Mesenchymal stem cell (in vitro differentiated cells and primary cell): ENCODE measurements at regions not wholly inside any gene's neighbourhood (a gene's known extent, or its start where the extent isn't known, plus 50 kb on each side); places are given as distances from the start of the nearest gene placed in this dataset.

ENCODE experiments used
- DNase-seq: peaks from one replicate; pipeline ENCODE4 v3.0.0-alpha.2; 2013
- H2AFZ ChIP-seq: one replicate; pipeline ENCODE4 v1.6.1; 2013; ENCODE audit warnings: low read depth, mild to moderate bottlenecking, control low read depth, inconsistent platforms, low read length, moderate library complexity
- H2AK5ac ChIP-seq: 2 replicates; pipeline ENCODE4 v1.6.1; 2013; ENCODE audit warnings: low read length, moderate library complexity, mild to moderate bottlenecking, inconsistent platforms; ENCODE audit not compliant: severe bottlenecking
- H2BK120ac ChIP-seq: one replicate; pipeline ENCODE4 v1.6.1; 2013; ENCODE audit warnings: low read depth, mild to moderate bottlenecking, inconsistent platforms, low read length, moderate library complexity
- H2BK12ac ChIP-seq, 2 experiments: one replicate each; pipeline ENCODE4 v1.6.1; 2013; ENCODE audit warnings: inconsistent platforms in 2 of 2, low read length in 2 of 2, mild to moderate bottlenecking in 2 of 2, moderate library complexity in 2 of 2, control low read depth in 1 of 2
- H2BK15ac ChIP-seq: one replicate; pipeline ENCODE4 v1.6.1; 2013; ENCODE audit warnings: mild to moderate bottlenecking, low read depth, inconsistent platforms; ENCODE audit not compliant: poor library complexity, severe bottlenecking
- H2BK5ac ChIP-seq: 2 replicates; pipeline ENCODE4 v1.6.1; 2013; ENCODE audit warnings: low read depth, mild to moderate bottlenecking, low read length, control low read depth, inconsistent platforms; ENCODE audit not compliant: poor library complexity, severe bottlenecking
- H3K14ac ChIP-seq, 2 experiments: one replicate each; pipeline ENCODE4 v1.6.1; 2013; ENCODE audit warnings: inconsistent platforms in 2 of 2, low read length in 2 of 2, control low read depth in 1 of 2, mild to moderate bottlenecking in 1 of 2, moderate library complexity in 1 of 2
- H3K18ac ChIP-seq, 2 experiments: one replicate each; pipeline ENCODE4 v1.6.1; 2013; ENCODE audit warnings: inconsistent platforms in 2 of 2, low read length in 2 of 2, control low read depth in 1 of 2, low read depth in 1 of 2, mild to moderate bottlenecking in 1 of 2
- H3K23ac ChIP-seq, 2 experiments: one replicate each; pipeline ENCODE4 v1.6.1; 2013; ENCODE audit warnings: inconsistent platforms in 2 of 2, low read length in 2 of 2, mild to moderate bottlenecking in 2 of 2, moderate library complexity in 2 of 2, control low read depth in 1 of 2
- H3K27ac ChIP-seq: 2 replicates; pipeline ENCODE4 v1.5.1; 2013; ENCODE audit warnings: mild to moderate bottlenecking, moderate library complexity, low read length, control low read depth, inconsistent platforms; ENCODE audit not compliant: poor library complexity, severe bottlenecking
- H3K27me3 ChIP-seq, 2 experiments: 2 replicates each; pipeline versions ENCODE4 v1.6.1 to v1.7.0; 2013; ENCODE audit warnings: low read length in 2 of 2, mild to moderate bottlenecking in 2 of 2, moderate library complexity in 2 of 2, control low read depth in 1 of 2, inconsistent platforms in 1 of 2; ENCODE audit not compliant: control insufficient read depth in 1 of 2, insufficient read depth in 1 of 2
- H3K36me3 ChIP-seq, 2 experiments: 2 replicates each; pipeline versions ENCODE4 v1.6.1 to v1.7.0; 2013; ENCODE audit warnings: low read length in 2 of 2, control low read depth in 1 of 2, inconsistent platforms in 1 of 2, low read depth in 1 of 2, mild to moderate bottlenecking in 1 of 2; ENCODE audit not compliant: insufficient read depth in 2 of 2, control insufficient read depth in 1 of 2
- H3K4ac ChIP-seq, 2 experiments: one replicate each; pipeline ENCODE4 v1.6.1; 2013; ENCODE audit warnings: inconsistent platforms in 2 of 2, low read length in 2 of 2, mild to moderate bottlenecking in 2 of 2, moderate library complexity in 2 of 2, control low read depth in 1 of 2, low read depth in 1 of 2
- H3K4me1 ChIP-seq: 2 replicates; pipeline ENCODE4 v1.6.1; 2013; ENCODE audit warnings: low read depth, low read length, control low read depth; ENCODE audit not compliant: control insufficient read depth, insufficient read depth
- H3K4me2 ChIP-seq: 2 replicates; pipeline ENCODE4 v1.6.1; 2013; ENCODE audit warnings: low read length, mild to moderate bottlenecking, inconsistent platforms; ENCODE audit not compliant: poor library complexity, severe bottlenecking
- H3K4me3 ChIP-seq, 2 experiments: 2 replicates each; pipeline versions ENCODE4 v1.5.1 to v1.7.0; 2013; ENCODE audit warnings: low read length in 2 of 2, mild to moderate bottlenecking in 2 of 2, control low read depth in 1 of 2, low read depth in 1 of 2; ENCODE audit not compliant: insufficient read depth in 1 of 2
- H3K79me1 ChIP-seq: replicated peaks from 2 replicates; pipeline ENCODE4 v1.6.1; 2013; ENCODE audit warnings: mild to moderate bottlenecking, control low read depth, low read length, inconsistent platforms; ENCODE audit not compliant: poor library complexity, severe bottlenecking
- H3K9ac ChIP-seq: 2 replicates; pipeline ENCODE4 v1.7.0; 2013; ENCODE audit warnings: mild to moderate bottlenecking, low read length, moderate library complexity
- H3K9me3 ChIP-seq: 2 replicates; pipeline ENCODE4 v1.7.0; 2013; ENCODE audit warnings: mild to moderate bottlenecking, low read length; ENCODE audit not compliant: control insufficient read depth
- H4K8ac ChIP-seq: one replicate; pipeline ENCODE4 v1.6.1; 2013; ENCODE audit warnings: inconsistent platforms, mild to moderate bottlenecking, low read length, moderate library complexity
- H4K91ac ChIP-seq: one replicate; pipeline ENCODE4 v1.6.1; 2013; ENCODE audit warnings: mild to moderate bottlenecking, low read length, inconsistent platforms
- WGBS: methylation state at CpG from one replicate; pipeline ENCODE4 v1.1.7; 2013; ENCODE audit warnings: mixed read lengths; 5-methylcytosine and 5-hydroxymethylcytosine counted together

DNA sequence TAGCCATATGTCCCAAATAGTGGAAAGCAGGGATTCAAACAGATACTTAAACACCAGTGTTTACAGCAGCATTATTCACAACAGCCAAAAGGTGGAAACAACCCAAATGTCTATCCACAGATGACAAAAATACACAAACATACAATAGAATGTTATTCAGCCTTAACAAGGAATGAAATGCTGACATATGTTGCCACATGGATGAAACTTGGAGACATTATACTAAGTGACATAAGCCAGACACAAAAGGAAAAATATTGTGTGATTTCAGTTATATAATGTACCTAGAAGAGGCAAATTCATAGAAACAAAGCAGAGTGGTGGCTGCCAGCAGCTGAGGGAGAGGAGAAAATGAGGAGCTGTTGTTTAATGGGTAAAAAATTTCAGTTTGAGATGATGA, 533.9 kb upstream of the FZD8 start:
- Histone ChIP-seq H2AFZ (no peak overlapping the region), H3K9me3 (peaks cover 5% of the 10 kb centered on the region), H3K4me1 (peaks cover 5% of the 10 kb centered on the region), H3K14ac (no peak overlapping the region), H2BK120ac (no peak overlapping the region), H3K23ac (no peak overlapping the region), H2BK5ac (no peak overlapping the region), H2BK12ac (no peak overlapping the region), H4K91ac (no peak overlapping the region), H3K4me3 (no peak overlapping the region), H3K36me3 (no peaks in the 10 kb centered on the region), H4K8ac (no peak overlapping the region), H3K27me3 (no peaks in the 10 kb centered on the region), H2AK5ac (no peak overlapping the region), H3K27ac (no peak overlapping the region), H3K4ac (no peak overlapping the region), H2BK15ac (no peak overlapping the region), H3K4me2 (no peak overlapping the region), H3K18ac (no peak overlapping the region), H3K9ac (no peak overlapping the region), H3K79me1 (no peaks in the 10 kb centered on the region)
- DNase-seq, result no peak

DNA sequence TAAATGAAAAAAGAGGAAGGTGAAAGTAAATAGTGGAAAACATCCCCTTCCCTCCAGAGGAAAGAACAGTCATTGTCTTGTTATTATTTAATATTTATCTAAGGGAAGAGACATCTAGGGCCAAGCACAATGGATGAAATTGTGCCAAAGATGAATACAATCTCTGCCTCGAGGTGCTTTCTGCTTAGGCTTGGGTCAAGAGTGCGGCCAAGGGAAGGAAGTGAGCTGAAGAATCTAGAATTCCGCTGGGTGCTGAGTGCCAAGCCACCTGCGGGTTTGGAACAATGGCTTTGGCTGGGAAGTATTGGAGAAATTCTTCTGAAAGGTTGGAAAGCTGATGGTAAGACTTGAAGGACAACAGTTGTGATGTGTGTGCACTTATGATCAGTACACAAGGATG, 531.3 kb upstream of the FZD8 start:
- H3K27ac ChIP-seq, result peak overlapping the region; percentile 12
- peak overlapping the region; percentile 3 to 83 for H3K18ac ChIP-seq
- DNase-seq, result no peak
- H2BK120ac ChIP-seq, result no peak overlapping the region
- H3K4me3 ChIP-seq, result no peak overlapping the region
- H3K79me1 ChIP-seq, result no peaks in the 10 kb centered on the region
- H2AK5ac ChIP-seq, result peak overlapping the region; percentile 21
- no peak overlapping the region for H3K14ac ChIP-seq
- no peaks in the 10 kb centered on the region for H3K36me3 ChIP-seq
- H2BK12ac ChIP-seq, result peak overlapping the region; percentile 46 to 98
- no peak overlapping the region for H3K23ac ChIP-seq
- H4K8ac ChIP-seq, result no peak overlapping the region
- H4K91ac ChIP-seq, result no peak overlapping the region
- H2BK5ac ChIP-seq, result no peak overlapping the region
- peaks cover 4% of the 10 kb centered on the region for H3K4me1 ChIP-seq
- H3K27me3 ChIP-seq, result no peaks in the 10 kb centered on the region
- no peak overlapping the region for H3K4me2 ChIP-seq
- H2BK15ac ChIP-seq, result no peak overlapping the region
- H2AFZ ChIP-seq, result no peak overlapping the region
- no peak overlapping the region for H3K9ac ChIP-seq
- H3K4ac ChIP-seq, result peak overlapping the region in 1 of 2 experiments; percentile 81
- WGBS, result 79% methylated on average over 4 of the region's 4 CpGs
- H3K9me3 ChIP-seq, result no peaks in the 10 kb centered on the region

DNA sequence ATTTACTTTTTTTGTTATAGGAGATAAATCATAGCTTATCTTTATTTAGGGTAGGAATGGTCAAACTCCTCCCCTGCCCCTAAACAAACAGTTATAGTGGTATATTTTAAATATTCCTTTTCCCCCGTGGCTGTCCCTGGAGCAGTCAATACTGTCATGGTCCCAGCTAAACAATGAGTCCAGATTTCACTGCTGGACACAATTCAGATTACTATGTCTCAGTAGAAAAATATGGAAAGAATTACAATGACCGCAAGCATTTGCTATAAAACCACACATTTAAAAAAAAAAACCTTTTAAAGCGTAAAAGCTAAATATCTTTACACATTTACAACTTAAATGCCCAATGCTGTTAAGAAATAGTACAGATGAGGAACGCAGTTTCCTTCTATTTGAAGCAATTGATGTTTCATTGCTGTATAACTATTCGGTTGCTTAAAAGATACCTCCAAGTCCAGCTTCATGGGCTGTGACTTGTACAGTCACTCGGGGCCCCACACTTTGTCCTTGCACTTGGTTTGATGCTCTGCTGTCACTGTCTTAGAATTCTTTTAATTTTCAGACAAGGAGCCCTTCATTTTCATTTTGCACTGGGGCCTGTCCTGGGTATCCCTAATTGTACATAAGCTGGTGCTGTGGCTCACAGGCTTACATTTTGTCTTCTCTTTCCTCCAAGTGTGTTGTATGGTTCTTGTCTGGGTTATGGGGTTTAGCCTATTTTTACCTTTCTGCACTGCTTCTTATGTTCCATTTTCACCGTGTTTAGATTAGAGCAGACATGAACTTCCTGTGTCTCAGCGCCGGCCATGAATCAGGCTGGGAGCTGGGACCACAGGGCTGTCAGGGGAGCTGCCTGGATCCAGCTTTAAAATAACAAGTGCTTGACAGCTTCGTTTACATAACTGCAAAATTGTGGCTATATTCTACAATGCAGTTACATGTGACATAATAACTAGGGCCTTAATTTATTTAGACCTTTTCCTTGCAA, 530.2 kb upstream of the FZD8 start:
- no peaks in the 10 kb centered on the region for H3K9me3 ChIP-seq
- H3K79me1 ChIP-seq, result no peaks in the 10 kb centered on the region
- DNase-seq, result peak; percentile 90
- peak overlapping the region; percentile 21 for H2BK5ac ChIP-seq
- peak overlapping the region; percentile 66 to 85 for H3K18ac ChIP-seq
- no peak overlapping the region for H2AFZ ChIP-seq
- no peak overlapping the region for H2BK15ac ChIP-seq
- H3K27me3 ChIP-seq, result no peaks in the 10 kb centered on the region
- no peak overlapping the region for H4K8ac ChIP-seq
- H3K9ac ChIP-seq, result peak overlapping the region; percentile 75
- peak overlapping the region; percentile 96 for H3K27ac ChIP-seq
- no peak overlapping the region for H4K91ac ChIP-seq
- 3% methylated on average over 7 of the region's 10 CpGs for WGBS
- H3K4ac ChIP-seq, result peak overlapping the region in 1 of 2 experiments; percentile 91
- peaks cover 4% of the 10 kb centered on the region for H3K4me1 ChIP-seq
- H3K36me3 ChIP-seq, result no peaks in the 10 kb centered on the region
- peak overlapping the region; percentile 10 for H3K4me2 ChIP-seq
- no peak overlapping the region for H2AK5ac ChIP-seq
- H3K14ac ChIP-seq, result no peak overlapping the region
- peak overlapping the region; percentile 50 for H2BK120ac ChIP-seq
- peak overlapping the region in 1 of 2 experiments; percentile 20 for H3K4me3 ChIP-seq
- H2BK12ac ChIP-seq, result peak overlapping the region in 1 of 2 experiments; percentile 77
- H3K23ac ChIP-seq, result no peak overlapping the region

DNA sequence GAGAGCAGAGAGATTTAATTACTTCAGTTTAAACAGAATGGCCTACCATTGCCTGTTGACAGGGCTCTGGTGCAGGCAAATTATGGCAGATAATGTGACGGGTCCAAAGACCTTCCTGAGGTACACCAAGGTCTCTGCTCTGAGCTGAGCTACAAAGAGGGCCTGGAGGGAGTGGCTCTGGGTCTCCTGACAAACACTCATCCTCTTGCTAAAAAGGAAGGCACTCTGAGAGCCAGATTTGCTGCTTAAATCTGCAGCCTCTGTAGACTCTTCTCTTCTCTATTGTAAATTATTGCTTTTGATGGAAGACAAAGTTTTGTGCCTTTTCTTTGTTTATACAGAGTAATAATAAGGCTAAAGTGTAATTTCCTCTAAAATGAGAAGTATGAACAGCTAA, 529.5 kb upstream of the FZD8 start:
- H3K79me1 ChIP-seq, result no peaks in the 10 kb centered on the region
- peak overlapping the region; percentile 64 for H3K27ac ChIP-seq
- DNase-seq, result peak; percentile 51
- H3K36me3 ChIP-seq, result no peaks in the 10 kb centered on the region
- no peak overlapping the region for H3K23ac ChIP-seq
- H2BK15ac ChIP-seq, result no peak overlapping the region
- no peak overlapping the region for H2BK120ac ChIP-seq
- H3K27me3 ChIP-seq, result no peaks in the 10 kb centered on the region
- no peak overlapping the region for H3K4me3 ChIP-seq
- H4K91ac ChIP-seq, result no peak overlapping the region
- H3K4me1 ChIP-seq, result peaks cover 4% of the 10 kb centered on the region
- H2BK12ac ChIP-seq, result no peak overlapping the region
- H3K9me3 ChIP-seq, result no peaks in the 10 kb centered on the region
- H3K4ac ChIP-seq, result no peak overlapping the region
- H3K14ac ChIP-seq, result no peak overlapping the region
- H3K4me2 ChIP-seq, result no peak overlapping the region
- peak overlapping the region; percentile 75 for H3K9ac ChIP-seq
- no peak overlapping the region for H2AFZ ChIP-seq
- H2BK5ac ChIP-seq, result no peak overlapping the region
- 4% methylated on average over 1 of the region's 1 CpG for WGBS
- H4K8ac ChIP-seq, result no peak overlapping the region
- peak overlapping the region in 1 of 2 experiments; percentile 54 for H3K18ac ChIP-seq
- no peak overlapping the region for H2AK5ac ChIP-seq
